ENCODE measurements at regions not wholly inside any gene's neighbourhood (a gene's known extent, or its start where the extent isn't known, plus 50 kb on each side); places are given as distances from the start of the nearest gene placed in this dataset.

- in situ Hi-C loops (cut with MboI; ENCODE audit: low pct_unique_long_range_greater_than_20kb, low sequenced_read_pairs, unreplicated experiment): no loop called here
- no peak for TF ChIP-seq CTCF (IDR thresholded peaks at IDR 0.05; ENCODE audit: extremely low read depth, insufficient read depth, missing control alignments)
Measured at GRCh38 chr14:71383510-71383909, 476.3 kb downstream of the PCNX1 start.

GRCh38 chr14:71384007-71384845 lies 477.0 kb downstream of the PCNX1 start:
- no peak for TF ChIP-seq CTCF (IDR thresholded peaks at IDR 0.05; ENCODE audit: extremely low read depth, insufficient read depth, missing control alignments)

More at GRCh38 chr14:71383510-71383909, 476.3 kb downstream of the PCNX1 start:
- DNase-seq (ENCODE audit: low spot score): no peak

GRCh38 chr14:71387753-71388152 lies 480.5 kb downstream of the PCNX1 start:
- in situ Hi-C loops (cut with MboI; ENCODE audit: low pct_unique_long_range_greater_than_20kb, low sequenced_read_pairs, unreplicated experiment): no loop called here
- TF ChIP-seq CTCF (IDR thresholded peaks at IDR 0.05; ENCODE audit: extremely low read depth, insufficient read depth, missing control alignments): no peak
- DNase-seq (ENCODE audit: low spot score): no peak

More at GRCh38 chr14:71384007-71384845, 477.0 kb downstream of the PCNX1 start:
- no peak for DNase-seq (ENCODE audit: low spot score)
- in situ Hi-C loops (cut with MboI; ENCODE audit: low pct_unique_long_range_greater_than_20kb, low sequenced_read_pairs, unreplicated experiment): no loop called here

GRCh38 chr14:71388336-71388735 lies 481.1 kb downstream of the PCNX1 start:
- TF ChIP-seq CTCF (IDR thresholded peaks at IDR 0.05; ENCODE audit: extremely low read depth, insufficient read depth, missing control alignments): no peak
- in situ Hi-C loops (cut with MboI; ENCODE audit: low pct_unique_long_range_greater_than_20kb, low sequenced_read_pairs, unreplicated experiment): no loop called here
- no peak for DNase-seq (ENCODE audit: low spot score)

- no peak for TF ChIP-seq CTCF (IDR thresholded peaks at IDR 0.05; ENCODE audit: extremely low read depth, insufficient read depth, missing control alignments)
- no peak for DNase-seq (ENCODE audit: low spot score)
- in situ Hi-C loops (cut with MboI; ENCODE audit: low pct_unique_long_range_greater_than_20kb, low sequenced_read_pairs, unreplicated experiment): no loop called here
Measured at GRCh38 chr14:71388862-71389261, 481.6 kb downstream of the PCNX1 start.

- DNase-seq (ENCODE audit: low spot score): no peak
- in situ Hi-C loops (cut with MboI; ENCODE audit: low pct_unique_long_range_greater_than_20kb, low sequenced_read_pairs, unreplicated experiment): no loop called here
- no peak for TF ChIP-seq CTCF (IDR thresholded peaks at IDR 0.05; ENCODE audit: extremely low read depth, insufficient read depth, missing control alignments)
Measured at GRCh38 chr14:71394386-71394785, 487.1 kb downstream of the PCNX1 start.
